Pons (tissue), 1 donor: ENCODE measurements at regions not wholly inside any gene's neighbourhood (a gene's known extent, or its start where the extent isn't known, plus 50 kb on each side); places are given as distances from the start of the nearest gene placed in this dataset.
"Not testable (repeated sequence)": the region's sequence is repeated elsewhere in the genome, so short reads cannot be mapped to it uniquely, and the experiment has no call there.

Experiments used
- DNase-seq: peaks from one replicate; pipeline ENCODE4 v3.0.0-alpha.2; 2016; ENCODE audit warnings: low spot score

- no peak for DNase-seq
Measured at GRCh38 chr9:135294836-135295235, 184.7 kb upstream of the PPP1R26 start.

DNA sequence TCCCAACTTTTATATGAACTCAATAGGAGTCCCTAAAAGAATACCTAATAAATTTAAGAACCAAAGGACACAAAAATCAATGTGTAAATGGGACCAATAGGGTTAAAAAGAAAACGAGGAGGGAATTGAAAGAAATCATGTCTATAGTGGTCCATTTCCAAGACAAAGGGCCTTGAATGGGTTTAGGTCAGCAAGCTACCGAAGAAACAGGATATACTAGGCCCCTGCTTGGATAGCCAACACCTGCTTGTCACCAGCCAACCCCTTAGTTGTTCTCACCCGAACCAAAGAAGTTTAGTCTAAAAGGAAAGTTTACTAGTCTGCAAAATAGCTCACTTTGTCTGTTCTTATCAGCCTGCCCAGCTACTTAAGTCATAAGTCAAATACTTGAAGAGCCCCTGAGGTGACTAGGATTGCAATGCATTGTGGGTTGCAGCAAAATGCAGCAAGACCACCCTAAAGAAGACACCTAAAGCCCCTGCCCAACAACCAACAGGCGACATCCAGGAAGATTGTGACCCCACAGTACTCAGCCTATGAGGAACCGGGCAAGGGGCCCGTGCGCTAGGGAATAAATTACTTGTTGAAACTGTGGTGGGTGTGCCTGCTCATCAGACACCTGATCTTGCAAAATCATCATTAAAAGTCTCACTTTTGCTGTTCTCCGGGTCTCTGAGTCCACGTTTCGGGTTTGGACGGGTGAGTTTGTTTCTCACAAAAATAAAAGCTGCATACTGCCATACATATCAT lies 183.9 kb upstream of the PPP1R26 start:
- no peak for DNase-seq

DNA sequence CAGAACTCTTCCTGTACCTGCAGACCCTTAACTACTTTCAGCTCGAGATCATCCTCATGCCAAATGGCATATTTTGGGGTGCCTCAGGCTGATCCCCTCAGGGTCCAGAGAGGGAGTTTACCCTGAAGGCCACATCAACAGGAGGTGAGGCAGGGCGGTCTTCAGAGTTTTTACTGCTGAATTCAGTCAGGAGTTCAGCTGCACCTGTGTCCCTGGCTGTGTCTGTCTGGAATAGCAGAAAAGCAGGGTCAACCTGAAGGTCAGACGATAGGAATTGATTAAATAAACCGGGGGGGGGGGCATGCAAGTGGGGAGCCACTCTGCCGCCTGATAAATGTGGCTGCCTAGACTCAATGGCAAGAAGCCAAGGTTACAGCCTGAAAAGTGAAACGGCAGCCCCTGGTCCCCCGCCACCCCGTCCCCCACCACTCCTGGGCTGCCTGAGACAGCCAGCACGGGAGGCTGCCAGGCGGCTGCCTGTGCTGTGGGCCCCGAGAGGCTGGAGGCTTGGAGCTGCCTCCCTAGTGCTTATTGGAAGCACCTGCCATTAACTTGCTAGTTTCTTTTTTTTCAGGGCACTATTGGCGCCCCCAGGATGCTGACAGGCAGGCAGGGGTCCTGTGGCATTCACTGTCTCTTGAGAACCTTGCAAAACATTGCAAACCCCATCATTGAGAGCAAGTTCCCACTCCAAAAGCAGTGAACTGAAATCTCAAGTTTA lies 182.7 kb upstream of the PPP1R26 start:
- DNase-seq, result no peak

GRCh38 chr9:135297456-135298075 lies 182.0 kb upstream of the PPP1R26 start:
- DNase-seq, result no peak

DNA sequence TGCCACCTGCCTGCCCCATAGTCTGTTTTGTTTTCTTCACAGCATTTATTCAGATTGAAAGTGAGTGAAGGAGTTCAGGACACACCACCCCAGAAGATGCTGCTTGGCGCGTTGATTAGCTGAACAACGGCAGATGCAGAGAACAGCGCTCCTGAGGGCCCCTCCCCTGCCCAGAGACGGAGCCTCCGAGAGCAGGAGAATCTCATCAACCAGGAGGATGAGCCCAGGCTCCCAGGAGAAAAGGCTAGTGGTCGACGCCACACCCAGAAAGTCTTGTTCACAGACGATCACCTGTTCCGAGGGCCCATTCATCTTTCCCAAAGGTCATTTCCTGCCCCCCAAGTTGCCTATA lies 180.4 kb upstream of the PPP1R26 start:
- DNase-seq, result no peak

DNA sequence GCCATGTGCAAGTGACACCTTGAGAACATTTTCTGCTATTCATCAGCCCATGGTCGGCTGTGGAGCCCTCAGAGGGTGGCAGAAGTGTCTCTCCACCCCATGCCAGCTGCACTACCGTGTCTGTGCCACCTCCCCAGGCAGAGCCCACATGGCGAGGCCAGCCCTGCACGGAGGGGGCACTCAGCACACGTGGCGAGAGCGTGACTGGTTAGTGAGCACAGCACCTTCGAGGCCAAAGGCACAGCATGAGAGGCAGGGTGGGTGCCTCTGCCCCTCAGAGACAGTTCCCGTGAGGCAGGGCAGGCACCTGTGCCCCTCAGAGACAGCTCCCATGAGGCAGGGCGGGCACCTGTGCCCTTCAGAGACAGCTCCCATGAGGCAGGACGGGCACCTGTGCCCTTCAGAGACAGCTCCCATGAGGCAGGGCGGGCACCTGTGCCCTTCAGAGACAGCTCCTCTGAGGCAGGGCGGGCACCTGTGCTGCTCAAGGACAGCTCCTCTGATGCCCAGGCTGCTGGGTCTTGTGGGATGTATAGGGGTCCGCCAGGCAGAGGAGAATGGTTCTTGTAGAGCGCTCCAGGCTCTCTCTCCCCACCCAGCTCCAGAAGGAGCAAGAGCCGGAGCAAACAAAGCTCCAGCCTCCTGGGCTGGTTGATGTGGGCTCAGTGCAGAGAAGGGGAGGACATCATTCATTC lies 179.8 kb upstream of the PPP1R26 start:
- DNase-seq, result no peak

- no peak for DNase-seq
Measured at GRCh38 chr9:135300346-135301141, 179.0 kb upstream of the PPP1R26 start.

- no peak for DNase-seq
Measured at GRCh38 chr9:135301271-135302263, 178.0 kb upstream of the PPP1R26 start.

DNA sequence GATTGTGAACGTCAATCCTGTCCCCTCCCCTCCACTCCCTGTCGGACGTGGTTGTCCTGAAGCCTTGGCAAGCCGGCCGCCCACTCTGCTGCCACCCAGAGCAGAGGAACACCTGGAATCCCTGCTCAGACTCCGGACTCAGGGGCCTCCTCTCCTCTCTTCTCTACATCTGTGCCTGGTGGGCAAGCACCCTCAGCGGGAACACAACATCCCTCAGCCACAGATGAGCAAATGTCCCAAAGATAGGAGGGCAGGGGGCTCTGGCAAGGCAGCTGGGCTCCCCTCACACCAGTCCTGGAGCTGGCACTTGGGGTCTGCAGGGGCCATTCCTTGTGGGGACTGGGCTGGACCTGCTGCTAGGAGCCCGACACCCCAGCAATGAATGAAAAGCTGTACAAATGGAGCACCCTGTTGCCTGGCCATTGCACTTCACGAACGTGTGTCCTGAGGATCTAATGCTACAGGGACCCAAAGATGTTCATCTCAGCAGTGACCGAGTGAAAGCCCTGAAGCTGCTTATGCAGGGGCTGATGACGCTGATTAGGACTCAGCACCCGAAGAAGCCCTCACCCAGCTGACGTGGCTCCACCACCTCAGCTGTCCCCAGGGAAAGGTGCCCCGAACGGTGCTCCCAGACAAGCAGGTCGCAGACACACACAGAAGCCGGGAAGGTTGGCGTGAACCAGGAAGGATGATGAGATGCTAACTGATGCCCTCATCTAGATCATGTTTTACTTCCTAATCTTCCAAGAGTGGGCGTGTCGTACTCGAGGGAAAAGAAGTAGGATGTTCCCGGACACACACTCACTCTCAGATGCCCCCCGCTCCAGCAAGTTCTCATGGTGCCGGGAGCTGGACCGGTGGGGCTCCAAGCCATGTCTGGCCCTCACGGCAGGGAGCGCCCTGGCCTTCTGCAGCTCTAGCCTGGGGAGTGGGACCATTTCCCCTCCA lies 177.0 kb upstream of the PPP1R26 start:
- DNase-seq, result no peak

DNA sequence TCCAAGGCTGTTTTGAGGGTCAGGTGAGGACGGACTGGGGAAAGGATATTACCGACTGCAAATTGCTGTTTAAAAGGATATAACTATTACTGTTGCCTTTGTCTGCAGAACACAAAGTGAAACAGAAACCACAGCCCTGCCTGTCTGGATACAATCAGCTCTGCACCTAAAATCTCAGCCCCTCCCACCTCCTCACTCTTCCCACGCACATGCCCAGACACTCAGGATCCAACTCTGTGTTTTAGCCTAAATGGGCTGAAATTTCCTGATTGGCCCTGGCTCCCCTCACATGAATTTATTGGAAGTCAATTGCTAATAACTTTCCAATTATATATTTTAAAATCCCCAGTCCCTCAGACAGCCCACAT lies 176.3 kb upstream of the PPP1R26 start:
- no peak for DNase-seq

GRCh38 chr9:135303865-135304499 lies 175.6 kb upstream of the PPP1R26 start:
- no peak for DNase-seq

GRCh38 chr9:135304886-135305285 lies 174.7 kb upstream of the PPP1R26 start:
- no peak for DNase-seq

DNA sequence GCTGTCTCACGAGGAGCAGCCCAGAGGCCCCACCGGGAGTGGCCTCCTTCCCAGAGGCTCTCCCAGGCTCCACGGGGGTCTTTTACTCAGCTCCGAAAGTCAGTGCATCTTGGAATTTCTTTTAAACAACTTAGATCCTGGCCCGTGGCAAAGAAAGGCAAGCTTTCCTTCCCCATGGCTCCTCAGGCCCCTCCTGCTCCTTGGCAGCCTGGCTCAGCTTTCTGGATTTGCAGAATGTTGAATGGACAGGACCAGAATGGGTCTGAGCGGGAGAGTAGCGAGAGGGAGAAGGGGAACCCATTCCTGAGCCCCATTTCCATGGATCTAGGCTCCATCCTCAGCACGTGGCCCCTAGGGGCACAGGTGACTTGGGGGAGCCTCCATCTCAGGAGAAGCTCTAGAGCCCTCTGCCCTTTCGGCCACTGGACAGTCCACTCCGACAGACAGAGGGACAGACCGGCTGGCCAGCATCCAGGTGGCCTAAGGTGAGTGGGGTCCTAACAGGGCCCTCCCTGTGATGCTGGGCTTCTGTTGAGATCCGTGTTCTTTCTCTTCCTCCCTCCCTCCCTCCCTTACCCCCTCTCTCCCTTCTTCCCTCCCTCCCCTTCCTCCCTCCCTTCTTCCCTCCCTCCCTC lies 173.9 kb upstream of the PPP1R26 start:
- DNase-seq, result no peak

DNA sequence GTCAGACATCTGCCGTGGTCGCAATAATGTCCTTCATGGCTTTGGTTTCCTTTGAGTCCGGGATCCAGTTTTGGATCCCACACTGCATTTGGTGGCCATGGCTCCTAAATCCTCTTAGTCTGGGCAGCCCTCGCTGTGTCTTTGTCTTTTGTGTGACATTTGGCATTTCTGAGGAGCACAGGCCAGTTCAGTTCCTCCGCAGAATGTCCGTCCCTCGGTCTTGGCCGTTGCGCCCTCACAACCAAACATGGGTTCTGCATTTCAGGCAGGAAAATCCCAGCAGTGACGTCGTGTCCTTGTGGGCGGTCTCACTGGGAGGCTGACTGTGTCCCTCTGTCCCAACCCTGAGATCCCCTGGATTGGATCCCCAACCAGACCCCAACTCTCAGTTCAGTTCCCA lies 172.9 kb upstream of the PPP1R26 start:
- no peak for DNase-seq

DNA sequence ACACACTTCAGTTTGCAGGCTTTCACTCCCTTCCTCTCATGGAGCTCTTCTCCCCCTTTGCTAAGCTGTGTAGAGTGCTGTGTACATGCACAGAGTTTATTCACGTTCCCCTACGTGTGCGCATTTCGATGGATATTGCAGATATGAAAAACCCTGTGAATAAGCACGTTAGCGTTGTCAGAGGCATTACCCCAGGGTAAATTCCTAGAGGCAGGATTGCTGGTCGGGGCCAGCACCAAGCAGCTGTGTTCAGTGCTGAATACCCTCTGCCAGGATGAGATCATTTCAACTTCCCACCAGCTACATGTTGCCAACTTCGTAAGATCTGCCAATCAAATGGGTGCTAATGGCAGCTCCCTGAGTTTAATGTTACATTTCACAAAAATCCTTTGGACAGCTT lies 172.3 kb upstream of the PPP1R26 start:
- no peak for DNase-seq

GRCh38 chr9:135307919-135308318 lies 171.7 kb upstream of the PPP1R26 start:
- not testable (repeated sequence) for DNase-seq

DNA sequence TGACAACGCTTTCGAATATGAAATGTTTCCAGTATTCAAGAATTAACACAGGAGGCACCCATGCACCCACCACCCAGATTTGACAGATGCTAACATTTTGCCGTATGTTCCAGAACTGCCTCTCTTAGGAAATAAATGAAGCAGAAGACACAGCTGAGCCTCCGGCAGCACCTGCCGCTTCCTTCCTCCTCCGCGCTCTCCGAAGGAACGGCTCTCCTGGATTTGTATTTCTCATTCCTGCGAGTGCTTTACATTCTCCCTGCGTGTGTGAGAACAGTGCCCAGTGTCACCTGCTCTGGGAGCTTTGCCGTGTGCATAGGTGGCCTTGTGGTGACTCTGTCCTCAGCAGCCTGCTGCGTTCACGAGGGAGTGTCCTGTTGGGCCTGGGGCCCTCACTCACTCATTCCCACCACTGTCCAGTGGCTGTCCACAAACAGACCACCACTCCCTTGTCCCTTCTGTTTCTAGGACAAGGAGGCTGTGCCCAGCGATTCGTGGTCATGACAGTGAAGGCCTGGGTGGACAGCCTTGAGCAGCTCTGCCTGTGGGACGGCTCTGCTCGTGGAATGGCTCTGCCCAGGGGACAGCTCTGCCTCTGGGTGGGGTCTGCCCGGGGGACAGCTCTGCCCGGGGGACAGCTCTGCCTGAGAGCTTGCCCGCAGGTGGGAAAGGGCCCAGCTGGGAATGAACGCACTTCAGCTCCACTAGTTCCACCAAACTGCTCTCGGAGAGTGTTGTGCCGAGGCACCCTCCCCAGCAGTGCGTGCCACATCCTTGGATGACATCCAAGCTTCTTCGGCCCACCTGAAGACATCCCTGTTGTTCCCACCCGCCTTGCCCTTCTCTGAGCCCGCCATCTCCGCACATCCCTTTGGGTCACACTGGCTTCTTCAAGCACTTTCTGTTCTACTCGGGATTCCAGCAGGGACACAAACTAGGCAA lies 170.5 kb upstream of the PPP1R26 start:
- DNase-seq, result no peak
